HEK293T (cell line): ENCODE measurements at regions not wholly inside any gene's neighbourhood (a gene's known extent, or its start where the extent isn't known, plus 50 kb on each side); places are given as distances from the start of the nearest gene placed in this dataset.

ENCODE experiments used
- CTCF ChIA-PET: fragments of 350-600 bp; formaldehyde crosslinking; extraction: SDS; loops from one replicate; lab custom pipeline; 2021; ENCODE audit warnings: antibody characterized with exemption, inconsistent platforms; lab: Yijun Ruan, JAX
- POLR2A ChIA-PET: fragments of 350-600 bp; formaldehyde crosslinking; extraction: SDS; loops from one replicate; lab custom pipeline; 2020; ENCODE audit warnings: antibody characterized with exemption, inconsistent platforms; lab: Yijun Ruan, JAX
- DNase-seq: peaks from one replicate; pipeline ENCODE4 v3.0.0; 2012; ENCODE audit warnings: mixed read lengths; ENCODE audit errors: extremely low spot score
- ARNT ChIP-seq: fragments of 450-650 bp; IDR thresholded peaks from 2 replicates; pipeline ENCODE4 v1.6.1; 2017; ENCODE audit warnings: mild to moderate bottlenecking
- BHLHE40 ChIP-seq: fragments of 450-650 bp; IDR thresholded peaks from 2 replicates; pipeline ENCODE4 v1.6.1; 2016; ENCODE audit warnings: mild to moderate bottlenecking, moderate library complexity, borderline replicate concordance
- CTBP1 ChIP-seq: fragments of 450-650 bp; IDR thresholded peaks from 2 replicates; pipeline ENCODE4 v1.6.1; 2016; ENCODE audit warnings: borderline replicate concordance
- ELF4 ChIP-seq: fragments of 450-650 bp; IDR thresholded peaks from 2 replicates; pipeline ENCODE4 v1.6.1; 2017; ENCODE audit warnings: antibody characterized with exemption
- FOXA1 ChIP-seq: fragments of 450-650 bp; IDR thresholded peaks from 2 replicates; pipeline ENCODE4 v1.6.1; 2016; ENCODE audit warnings: mild to moderate bottlenecking
- FOXK2 ChIP-seq: fragments of 450-650 bp; IDR thresholded peaks from 2 replicates; pipeline ENCODE4 v1.6.1; 2016; ENCODE audit warnings: mild to moderate bottlenecking
- FOXM1 ChIP-seq: fragments of 450-650 bp; IDR thresholded peaks from 2 replicates; pipeline ENCODE4 v1.6.1; 2017; ENCODE audit warnings: mild to moderate bottlenecking, borderline replicate concordance
- HDGF ChIP-seq: fragments of 450-650 bp; IDR thresholded peaks from 2 replicates; pipeline ENCODE4 v1.6.1; 2017; ENCODE audit warnings: antibody characterized with exemption, borderline replicate concordance
- L3MBTL2 ChIP-seq: fragments of 450-650 bp; conservative IDR thresholded peaks from 2 replicates; pipeline ENCODE4 v1.6.1; 2016; ENCODE audit warnings: mild to moderate bottlenecking
- LEF1 ChIP-seq: fragments of 450-650 bp; IDR thresholded peaks from 2 replicates; pipeline ENCODE4 v1.6.1; 2017; ENCODE audit warnings: mild to moderate bottlenecking, borderline replicate concordance
- NFRKB ChIP-seq: fragments of 450-650 bp; IDR thresholded peaks from 2 replicates; pipeline ENCODE4 v1.6.1; 2016; ENCODE audit warnings: mild to moderate bottlenecking, moderate library complexity
- PKNOX1 ChIP-seq: fragments of 450-650 bp; IDR thresholded peaks from 2 replicates; pipeline ENCODE4 v1.6.1; 2016
- SP1 ChIP-seq: fragments of 450-650 bp; IDR thresholded peaks from 2 replicates; pipeline ENCODE4 v1.6.1; 2017
- SUZ12 ChIP-seq: fragments of 450-650 bp; IDR thresholded peaks from 2 replicates; pipeline ENCODE4 v1.6.1; 2016; ENCODE audit warnings: mild to moderate bottlenecking
- TARDBP ChIP-seq: fragments of 450-650 bp; IDR thresholded peaks from 2 replicates; pipeline ENCODE4 v1.6.1; 2016
- ZNF384 ChIP-seq: fragments of 450-650 bp; IDR thresholded peaks from 2 replicates; pipeline ENCODE4 v1.6.1; 2016

GRCh38 chr12:90501412-90501811 lies 453.6 kb downstream of the CCER1 start:
- ChIA-PET CTCF (no interaction called here), POLR2A (no interaction called here)
- DNase-seq, result no peak
- TF ChIP-seq FOXM1 (no peak), CTBP1 (no peak), L3MBTL2 (no peak), ELF4 (no peak), NFRKB (no peak), FOXA1 (no peak), HDGF (no peak), LEF1 (no peak), BHLHE40 (no peak), TARDBP (no peak), ZNF384 (no peak), SP1 (no peak), PKNOX1 (no peak), ARNT (no peak)

- CTCF ChIA-PET, result no interaction called here
- no peak for DNase-seq
- TF ChIP-seq SUZ12 (no peak), FOXA1 (no peak), FOXK2 (no peak), ELF4 (no peak), ZNF384 (no peak), TARDBP (no peak), ARNT (no peak), FOXM1 (no peak), HDGF (no peak), SP1 (no peak), PKNOX1 (no peak), CTBP1 (no peak)
- POLR2A ChIA-PET, result no interaction called here
Observed at GRCh38 chr12:90499795-90500194, 455.2 kb downstream of the CCER1 start.

DNA sequence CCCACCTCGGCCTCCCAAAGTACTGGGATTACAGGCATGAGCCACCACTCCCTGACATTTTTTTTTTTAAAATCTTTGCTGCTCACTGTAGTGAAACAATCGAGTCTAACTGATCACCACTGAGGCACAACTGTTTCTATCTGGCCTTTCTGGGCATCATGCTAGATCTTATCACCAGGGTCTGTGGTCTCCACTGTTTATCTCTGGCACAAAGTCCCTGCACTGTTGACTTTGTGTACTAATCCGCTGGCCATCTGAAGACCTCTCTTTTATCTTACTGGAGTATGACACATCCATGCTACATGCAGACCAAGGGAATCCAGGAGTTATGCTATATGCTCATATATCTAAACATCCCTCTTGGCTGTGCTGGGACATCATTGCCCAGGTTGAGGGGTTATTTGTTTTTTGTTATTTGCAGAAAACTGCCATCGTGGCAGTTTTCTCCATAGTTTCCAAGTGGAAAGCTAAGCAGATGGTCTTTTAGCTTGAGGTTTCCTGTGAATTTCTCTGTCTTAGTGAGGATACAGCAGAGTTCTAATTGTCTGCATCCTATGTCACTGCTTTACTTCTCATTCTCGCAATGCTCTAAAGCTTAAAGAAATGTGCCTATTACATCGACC lies 456.9 kb downstream of the CCER1 start:
- TF ChIP-seq ELF4, result no peak
- POLR2A ChIA-PET, result no interaction called here
- CTCF ChIA-PET, result no interaction called here
- DNase-seq, result no peak

DNA sequence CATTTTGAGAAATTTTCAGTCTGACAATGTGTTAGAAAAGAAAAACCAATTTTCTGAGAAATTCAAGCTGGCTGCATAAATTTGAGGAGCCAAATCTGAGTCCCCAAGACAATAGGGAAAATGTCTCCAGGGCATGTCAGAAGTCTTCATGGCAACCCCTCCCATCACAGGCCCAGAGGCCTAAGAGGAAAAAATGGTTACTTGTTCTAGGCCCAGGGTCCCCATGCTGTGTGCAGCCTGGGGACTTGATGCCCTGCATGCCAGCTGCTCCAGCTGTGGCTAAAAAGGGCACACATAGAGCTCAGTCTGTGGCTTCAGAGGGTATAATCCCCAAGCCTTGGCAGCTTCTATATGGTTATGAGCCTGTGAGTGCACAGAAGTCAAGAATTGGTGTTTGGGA lies 464.6 kb downstream of the CCER1 start:
- ChIA-PET CTCF (no interaction called here), POLR2A (no interaction called here)
- TF ChIP-seq SP1 (no peak), TARDBP (no peak), CTBP1 (no peak), L3MBTL2 (no peak), FOXK2 (no peak), NFRKB (no peak), ELF4 (no peak), SUZ12 (no peak), LEF1 (no peak), FOXM1 (no peak), ZNF384 (no peak), HDGF (no peak), FOXA1 (no peak), ARNT (no peak), BHLHE40 (no peak), PKNOX1 (no peak)
- no peak for DNase-seq

DNA sequence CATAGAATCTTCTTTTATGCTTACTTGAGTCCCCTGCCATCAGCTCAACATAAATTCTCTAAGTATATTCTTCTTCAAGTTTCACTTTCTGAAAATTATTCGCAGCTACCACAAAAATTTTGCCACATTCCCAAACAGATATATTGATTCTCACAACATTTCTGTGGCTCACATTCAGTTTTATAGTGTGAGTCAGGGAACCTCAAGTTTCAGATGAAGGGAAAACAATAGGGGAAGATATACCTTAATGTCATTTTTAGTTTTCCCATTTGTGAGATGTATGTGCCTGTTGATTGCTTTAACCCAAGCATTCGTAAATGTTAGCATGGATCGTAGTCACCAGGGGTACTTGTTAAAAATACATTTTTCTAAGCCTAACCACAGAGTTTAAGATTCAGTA lies 465.8 kb downstream of the CCER1 start:
- CTCF ChIA-PET, result no interaction called here
- TF ChIP-seq LEF1 (no peak), ZNF384 (no peak), HDGF (no peak), SP1 (no peak), FOXA1 (no peak), ELF4 (no peak), NFRKB (no peak), L3MBTL2 (no peak), FOXK2 (no peak)
- POLR2A ChIA-PET, result no interaction called here
- no peak for DNase-seq

DNA sequence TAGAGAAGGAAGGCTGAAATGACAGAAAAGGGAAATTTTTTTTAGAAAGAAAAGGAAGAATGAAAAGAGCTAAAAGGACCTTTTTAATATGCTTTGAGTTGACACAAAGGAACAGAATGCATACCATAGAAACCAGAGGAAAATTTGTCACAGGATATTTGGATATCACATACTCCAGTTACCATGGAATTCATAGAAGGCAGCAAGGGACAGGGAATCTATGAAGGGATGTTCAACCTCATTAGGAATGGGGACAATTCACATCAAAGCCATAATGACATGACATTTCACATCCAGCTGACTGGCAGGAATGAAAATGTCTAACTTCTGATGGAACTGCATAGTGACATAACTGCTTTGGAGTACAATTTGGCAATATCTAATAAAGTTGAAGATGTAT lies 469.4 kb downstream of the CCER1 start:
- TF ChIP-seq LEF1 (no peak), SUZ12 (no peak), ELF4 (no peak), SP1 (no peak), CTBP1 (no peak), FOXA1 (no peak), HDGF (no peak), ARNT (no peak), L3MBTL2 (no peak), ZNF384 (no peak), FOXK2 (no peak), FOXM1 (no peak), NFRKB (no peak), PKNOX1 (no peak), TARDBP (no peak), BHLHE40 (no peak)
- no peak for DNase-seq
- ChIA-PET CTCF (no interaction called here), POLR2A (no interaction called here)
